ENCODE measurements at regions not wholly inside any gene's neighbourhood (a gene's known extent, or its start where the extent isn't known, plus 50 kb on each side); places are given as distances from the start of the nearest gene placed in this dataset.

DNA sequence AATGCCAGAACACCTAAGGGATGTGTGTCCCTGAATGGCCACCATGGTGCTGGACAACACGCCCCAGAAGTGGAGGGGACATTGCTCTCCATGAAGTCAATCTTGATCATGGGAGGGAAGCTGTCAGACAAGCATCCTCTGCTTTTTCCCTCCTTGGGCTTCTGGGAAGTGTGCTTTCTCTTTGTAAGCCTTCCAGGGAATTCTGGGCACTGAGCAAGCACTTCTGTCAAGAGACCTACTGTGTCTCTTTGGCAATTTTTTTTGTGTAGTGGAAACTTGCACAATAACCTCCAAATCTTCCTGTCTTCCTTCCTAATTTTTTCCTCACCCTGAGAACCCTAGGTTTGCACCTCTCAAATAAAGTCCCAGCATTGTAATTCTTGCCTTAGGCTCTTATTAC is 132.0 kb downstream of the SEC61B start:
- no peak overlapping the region for H3K27ac ChIP-seq

GRCh38 chr9:99356512-99356971 is 134.5 kb downstream of the SEC61B start:
- Histone ChIP-seq H3K27me3 (no peaks in the 10 kb centered on the region), H3K4me1 (no peaks in the 10 kb centered on the region), H3K36me3 (no peaks in the 10 kb centered on the region), H3K9me3 (no peaks in the 10 kb centered on the region), H3K27ac (no peak overlapping the region), H3K4me3 (no peak overlapping the region)
- intact Hi-C loops (cut with DNase I; ENCODE audit: low total_unique reads): no loop called here
- no peak for DNase-seq
- TF ChIP-seq, protein P1, sequence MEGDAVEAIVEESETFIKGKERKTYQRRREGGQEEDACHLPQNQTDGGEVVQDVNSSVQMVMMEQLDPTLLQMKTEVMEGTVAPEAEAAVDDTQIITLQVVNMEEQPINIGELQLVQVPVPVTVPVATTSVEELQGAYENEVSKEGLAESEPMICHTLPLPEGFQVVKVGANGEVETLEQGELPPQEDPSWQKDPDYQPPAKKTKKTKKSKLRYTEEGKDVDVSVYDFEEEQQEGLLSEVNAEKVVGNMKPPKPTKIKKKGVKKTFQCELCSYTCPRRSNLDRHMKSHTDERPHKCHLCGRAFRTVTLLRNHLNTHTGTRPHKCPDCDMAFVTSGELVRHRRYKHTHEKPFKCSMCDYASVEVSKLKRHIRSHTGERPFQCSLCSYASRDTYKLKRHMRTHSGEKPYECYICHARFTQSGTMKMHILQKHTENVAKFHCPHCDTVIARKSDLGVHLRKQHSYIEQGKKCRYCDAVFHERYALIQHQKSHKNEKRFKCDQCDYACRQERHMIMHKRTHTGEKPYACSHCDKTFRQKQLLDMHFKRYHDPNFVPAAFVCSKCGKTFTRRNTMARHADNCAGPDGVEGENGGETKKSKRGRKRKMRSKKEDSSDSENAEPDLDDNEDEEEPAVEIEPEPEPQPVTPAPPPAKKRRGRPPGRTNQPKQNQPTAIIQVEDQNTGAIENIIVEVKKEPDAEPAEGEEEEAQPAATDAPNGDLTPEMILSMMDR (IDR thresholded peaks at IDR 0.05): no peak
- no peak for TF ChIP-seq POLR2A (IDR thresholded peaks at IDR 0.05)

More for the DNA sequence above, 132.0 kb downstream of the SEC61B start:
- Histone ChIP-seq H3K4me3 (no peak overlapping the region), H3K36me3 (no peaks in the 10 kb centered on the region), H3K27me3 (no peaks in the 10 kb centered on the region), H3K4me1 (no peaks in the 10 kb centered on the region), H3K9me3 (no peaks in the 10 kb centered on the region)
- no peak for DNase-seq
- intact Hi-C loops (cut with DNase I; ENCODE audit: low total_unique reads): no loop called here
- no peak for TF ChIP-seq POLR2A (IDR thresholded peaks at IDR 0.05)
- TF ChIP-seq, protein P1 (IDR thresholded peaks at IDR 0.05): no peak

- Histone ChIP-seq H3K36me3 (no peaks in the 10 kb centered on the region), H3K27ac (no peak overlapping the region), H3K4me3 (no peak overlapping the region), H3K9me3 (no peaks in the 10 kb centered on the region), H3K4me1 (no peaks in the 10 kb centered on the region), H3K27me3 (no peaks in the 10 kb centered on the region)
- DNase-seq: no peak
- intact Hi-C loops (cut with DNase I; ENCODE audit: low total_unique reads): no loop called here
- TF ChIP-seq, protein P1 (IDR thresholded peaks at IDR 0.05): no peak
Observed at GRCh38 chr9:99357575-99357974, 135.5 kb downstream of the SEC61B start.

DNA sequence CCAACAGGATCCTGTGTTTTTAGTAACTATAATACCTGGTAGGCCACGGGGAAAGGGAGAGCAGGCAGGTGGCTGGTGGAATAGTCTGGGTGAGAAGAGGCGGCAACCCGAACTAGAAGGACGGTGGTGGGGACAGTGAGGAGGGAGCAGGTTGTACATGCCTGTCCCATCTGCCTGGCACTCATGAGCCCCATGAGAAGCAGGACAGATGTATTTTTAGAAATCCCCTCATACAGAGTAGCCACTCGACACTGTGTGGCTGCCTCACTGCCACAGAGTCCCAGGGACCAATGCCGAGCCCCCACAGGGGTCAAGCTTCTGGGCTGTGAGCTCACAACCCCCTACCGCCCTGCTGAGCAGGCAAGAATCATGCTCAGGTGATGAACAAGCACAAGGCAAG is 136.6 kb downstream of the SEC61B start:
- no peak for TF ChIP-seq POLR2A (IDR thresholded peaks at IDR 0.05)
- TF ChIP-seq, protein P1 (IDR thresholded peaks at IDR 0.05): no peak
- Histone ChIP-seq H3K27me3 (no peaks in the 10 kb centered on the region), H3K9me3 (no peaks in the 10 kb centered on the region), H3K27ac (no peak overlapping the region), H3K4me1 (no peaks in the 10 kb centered on the region), H3K4me3 (no peak overlapping the region), H3K36me3 (no peaks in the 10 kb centered on the region)
- no peak for DNase-seq
- intact Hi-C loops (cut with DNase I; ENCODE audit: low total_unique reads): no loop called here

- Histone ChIP-seq H3K4me3 (no peak overlapping the region), H3K9me3 (no peaks in the 10 kb centered on the region), H3K36me3 (no peaks in the 10 kb centered on the region), H3K4me1 (no peaks in the 10 kb centered on the region), H3K27ac (no peak overlapping the region), H3K27me3 (no peaks in the 10 kb centered on the region)
- TF ChIP-seq, protein P1 (IDR thresholded peaks at IDR 0.05): no peak
- TF ChIP-seq POLR2A (IDR thresholded peaks at IDR 0.05): no peak
- DNase-seq: no peak
- intact Hi-C loops (cut with DNase I; ENCODE audit: low total_unique reads): no loop called here
Observed at GRCh38 chr9:99359336-99359735, 137.3 kb downstream of the SEC61B start.

All from uterus (tissue), 3 donors.